ENCODE measurements at regions not wholly inside any gene's neighbourhood (a gene's known extent, or its start where the extent isn't known, plus 50 kb on each side); places are given as distances from the start of the nearest gene placed in this dataset.

DNA sequence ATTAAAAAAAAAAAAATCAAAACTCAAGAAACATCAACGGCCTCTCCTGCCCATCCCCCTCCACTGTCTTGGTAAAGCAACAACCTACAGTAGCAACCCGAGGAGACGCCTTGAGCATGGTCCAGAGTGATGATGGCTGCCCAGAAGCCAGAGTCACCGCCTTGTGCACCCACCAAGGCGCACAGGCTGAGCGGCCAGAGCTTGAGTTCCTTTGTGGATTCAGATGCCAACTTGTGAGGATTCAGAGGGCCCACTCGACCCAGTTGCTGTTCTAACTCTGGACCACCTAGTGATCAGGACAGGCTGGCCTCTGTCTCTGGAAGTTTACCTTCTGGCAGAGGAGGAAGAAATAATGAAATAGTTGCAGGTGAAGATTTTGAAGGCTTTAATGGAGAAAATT lies 105.0 kb downstream of the PDCL3 start:
- Histone ChIP-seq H3K56ac (ENCODE audit: low read length) (no peak overlapping the region), H3K18ac (ENCODE audit: low read length) (no peak overlapping the region), H3K4me2 (ENCODE audit: low read length) (no peak overlapping the region), H2BK5ac (ENCODE audit: low read length) (no peak overlapping the region), H3K79me1 (ENCODE audit: low read length) (no peaks in the 10 kb centered on the region), H3K23ac (ENCODE audit: low read length) (no peak overlapping the region), H2AK5ac (ENCODE audit: low read length) (no peak overlapping the region), H4K8ac (ENCODE audit: low read depth, low read length) (no peak overlapping the region), H4K5ac (ENCODE audit: low read length) (no peak overlapping the region), H3K27ac (ENCODE audit: low read depth, low read length) (no peak overlapping the region), H2BK15ac (replicated peaks; ENCODE audit: low read depth) (no peak overlapping the region), H3K36me3 (ENCODE audit: control insufficient read depth, insufficient read depth, low read length) (no peaks in the 10 kb centered on the region), H2BK120ac (ENCODE audit: low read depth, low read length) (no peak overlapping the region), H3K4ac (ENCODE audit: low read depth, low read length) (no peak overlapping the region), H3K4me3 (ENCODE audit: low read length) (no peak overlapping the region), H3K27me3 (ENCODE audit: insufficient read depth, low read length, poor library complexity) (no peaks in the 10 kb centered on the region), H3K4me1 (ENCODE audit: control insufficient read depth, low read depth, low read length) (no peaks in the 10 kb centered on the region), H3K9ac (ENCODE audit: low read length) (no peak overlapping the region), H3K79me2 (ENCODE audit: control insufficient read depth, insufficient read depth, low read length) (no peaks in the 10 kb centered on the region)
- DNase-seq, result no peak
- no CpG with 5 or more reads among the region's 7 CpGs for WGBS (ENCODE audit: extremely low coverage, insufficient coverage, low lambda C conversion rate)

DNA sequence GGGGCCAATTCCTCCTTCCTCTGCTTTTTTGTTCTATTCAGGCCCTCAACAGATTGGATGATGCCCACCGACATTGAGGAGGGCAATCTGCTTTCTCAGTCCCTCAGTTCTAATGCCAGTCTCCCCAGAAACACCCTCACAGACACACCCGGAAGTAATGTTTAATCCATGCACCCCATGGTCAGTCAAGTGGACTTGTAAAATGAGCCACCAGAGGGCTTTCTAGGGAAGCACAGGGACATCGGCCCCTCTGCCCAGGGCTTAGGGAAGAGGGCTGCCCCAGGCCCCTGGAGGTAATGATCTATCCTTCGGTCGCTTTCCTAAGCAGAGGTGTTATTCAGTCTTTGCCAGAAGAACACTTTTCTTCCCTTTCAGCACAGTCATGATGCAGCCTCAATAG lies 107.4 kb downstream of the PDCL3 start:
- Histone ChIP-seq H3K27me3 (ENCODE audit: insufficient read depth, low read length, poor library complexity) (no peaks in the 10 kb centered on the region), H3K4me3 (ENCODE audit: low read length) (no peak overlapping the region), H3K79me1 (ENCODE audit: low read length) (no peaks in the 10 kb centered on the region), H3K36me3 (ENCODE audit: control insufficient read depth, insufficient read depth, low read length) (no peaks in the 10 kb centered on the region), H4K8ac (ENCODE audit: low read depth, low read length) (no peak overlapping the region), H2BK15ac (replicated peaks; ENCODE audit: low read depth) (no peak overlapping the region), H2BK5ac (ENCODE audit: low read length) (no peak overlapping the region), H3K4me1 (ENCODE audit: control insufficient read depth, low read depth, low read length) (no peaks in the 10 kb centered on the region), H3K79me2 (ENCODE audit: control insufficient read depth, insufficient read depth, low read length) (no peaks in the 10 kb centered on the region), H3K9ac (ENCODE audit: low read length) (no peak overlapping the region), H3K18ac (ENCODE audit: low read length) (no peak overlapping the region), H3K56ac (ENCODE audit: low read length) (no peak overlapping the region), H4K5ac (ENCODE audit: low read length) (no peak overlapping the region), H3K4ac (ENCODE audit: low read depth, low read length) (no peak overlapping the region), H2BK120ac (ENCODE audit: low read depth, low read length) (no peak overlapping the region), H3K27ac (ENCODE audit: low read depth, low read length) (no peak overlapping the region), H2AK5ac (ENCODE audit: low read length) (no peak overlapping the region), H3K23ac (ENCODE audit: low read length) (no peak overlapping the region), H3K4me2 (ENCODE audit: low read length) (no peak overlapping the region)
- WGBS (ENCODE audit: extremely low coverage, insufficient coverage, low lambda C conversion rate), result no CpG with 5 or more reads among the region's 5 CpGs
- DNase-seq, result no peak

DNA sequence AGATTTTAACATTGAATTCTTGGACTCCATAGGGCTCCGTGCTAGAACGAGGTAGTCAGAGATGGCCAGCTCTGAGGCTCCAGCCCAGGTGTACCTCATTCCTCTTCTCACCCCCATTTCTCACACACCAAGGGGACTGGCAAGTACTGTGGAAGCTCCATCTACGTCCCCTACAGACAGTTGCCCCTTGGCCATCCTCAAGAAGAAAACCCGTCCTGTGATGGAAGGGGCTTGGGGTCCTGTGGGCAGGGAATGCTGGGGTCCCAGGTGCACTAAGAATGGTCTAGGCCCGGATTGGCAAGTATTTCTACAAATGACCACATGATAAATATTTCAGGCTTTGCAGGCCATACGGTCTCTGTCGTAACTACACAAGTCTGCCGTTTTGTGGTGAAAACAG lies 110.3 kb downstream of the PDCL3 start:
- Histone ChIP-seq H4K8ac (ENCODE audit: low read depth, low read length) (no peak overlapping the region), H3K79me1 (ENCODE audit: low read length) (no peaks in the 10 kb centered on the region), H3K4me2 (ENCODE audit: low read length) (no peak overlapping the region), H3K79me2 (ENCODE audit: control insufficient read depth, insufficient read depth, low read length) (no peaks in the 10 kb centered on the region), H3K27ac (ENCODE audit: low read depth, low read length) (no peak overlapping the region), H3K18ac (ENCODE audit: low read length) (no peak overlapping the region), H2BK15ac (replicated peaks; ENCODE audit: low read depth) (no peak overlapping the region), H3K27me3 (ENCODE audit: insufficient read depth, low read length, poor library complexity) (no peaks in the 10 kb centered on the region), H3K23ac (ENCODE audit: low read length) (no peak overlapping the region), H3K4ac (ENCODE audit: low read depth, low read length) (no peak overlapping the region), H2AK5ac (ENCODE audit: low read length) (no peak overlapping the region), H3K4me1 (ENCODE audit: control insufficient read depth, low read depth, low read length) (no peaks in the 10 kb centered on the region), H2BK120ac (ENCODE audit: low read depth, low read length) (no peak overlapping the region), H4K5ac (ENCODE audit: low read length) (no peak overlapping the region), H3K36me3 (ENCODE audit: control insufficient read depth, insufficient read depth, low read length) (no peaks in the 10 kb centered on the region), H3K9ac (ENCODE audit: low read length) (no peak overlapping the region), H3K4me3 (ENCODE audit: low read length) (no peak overlapping the region), H3K56ac (ENCODE audit: low read length) (no peak overlapping the region), H2BK5ac (ENCODE audit: low read length) (no peak overlapping the region)
- no peak for DNase-seq
- no CpG with 5 or more reads among the region's 8 CpGs for WGBS (ENCODE audit: extremely low coverage, insufficient coverage, low lambda C conversion rate)

DNA sequence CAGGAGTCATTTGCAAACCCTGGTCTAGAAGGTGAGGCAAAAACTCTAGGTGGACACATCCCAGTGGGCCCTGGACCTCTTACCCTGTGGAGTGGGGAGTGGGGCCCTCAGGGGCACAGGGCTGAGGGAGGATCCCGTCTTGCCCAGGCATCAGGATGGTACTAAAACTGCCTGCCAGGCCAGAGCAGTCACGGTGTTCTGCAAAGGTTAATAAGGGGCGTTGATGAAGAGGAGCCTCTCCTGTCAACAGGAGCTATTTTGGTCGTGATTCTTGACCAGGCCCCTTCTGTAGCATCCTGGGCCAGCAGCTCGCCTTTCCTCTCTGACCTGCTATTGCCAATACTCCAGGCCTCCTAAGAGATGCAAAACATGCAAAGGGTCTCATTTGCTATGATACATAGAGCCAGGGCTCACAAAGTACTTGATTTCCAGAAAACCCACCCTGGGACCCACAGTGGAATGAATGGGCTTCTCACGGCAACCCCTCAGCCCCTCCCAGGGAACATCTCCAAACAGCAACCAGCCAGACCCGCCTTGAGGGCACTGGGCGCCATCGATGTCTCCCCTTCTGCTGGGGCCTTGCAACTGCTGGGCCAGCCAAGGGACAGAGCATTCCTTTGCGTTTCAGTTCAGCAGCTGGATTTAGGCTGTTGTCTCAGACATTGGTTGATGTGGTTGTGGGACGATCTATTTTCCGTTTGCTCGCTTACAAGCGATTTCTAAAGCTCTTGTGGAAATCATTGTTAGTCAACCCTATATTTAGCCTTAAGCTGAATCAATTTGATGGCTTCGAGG lies 111.1 kb downstream of the PDCL3 start:
- H2BK120ac ChIP-seq (ENCODE audit: low read depth, low read length), result no peak overlapping the region
- no peak overlapping the region for H3K4me3 ChIP-seq (ENCODE audit: low read length)
- H3K79me2 ChIP-seq (ENCODE audit: control insufficient read depth, insufficient read depth, low read length), result no peaks in the 10 kb centered on the region
- no CpG with 5 or more reads among the region's 15 CpGs for WGBS (ENCODE audit: extremely low coverage, insufficient coverage, low lambda C conversion rate)
- H3K23ac ChIP-seq (ENCODE audit: low read length), result no peak overlapping the region
- H2AK5ac ChIP-seq (ENCODE audit: low read length), result no peak overlapping the region
- H2BK5ac ChIP-seq (ENCODE audit: low read length), result no peak overlapping the region
- H3K36me3 ChIP-seq (ENCODE audit: control insufficient read depth, insufficient read depth, low read length), result no peaks in the 10 kb centered on the region
- no peak overlapping the region for H3K4ac ChIP-seq (ENCODE audit: low read depth, low read length)
- no peak overlapping the region for H3K56ac ChIP-seq (ENCODE audit: low read length)
- no peak for DNase-seq
- H4K5ac ChIP-seq (ENCODE audit: low read length), result no peak overlapping the region
- no peaks in the 10 kb centered on the region for H3K79me1 ChIP-seq (ENCODE audit: low read length)
- H3K18ac ChIP-seq (ENCODE audit: low read length), result no peak overlapping the region
- H3K27me3 ChIP-seq (ENCODE audit: insufficient read depth, low read length, poor library complexity), result no peaks in the 10 kb centered on the region
- H4K8ac ChIP-seq (ENCODE audit: low read depth, low read length), result no peak overlapping the region
- H3K27ac ChIP-seq (ENCODE audit: low read depth, low read length), result no peak overlapping the region
- no peak overlapping the region for H2BK15ac ChIP-seq (replicated peaks; ENCODE audit: low read depth)
- H3K4me1 ChIP-seq (ENCODE audit: control insufficient read depth, low read depth, low read length), result no peaks in the 10 kb centered on the region
- H3K4me2 ChIP-seq (ENCODE audit: low read length), result no peak overlapping the region
- no peak overlapping the region for H3K9ac ChIP-seq (ENCODE audit: low read length)

DNA sequence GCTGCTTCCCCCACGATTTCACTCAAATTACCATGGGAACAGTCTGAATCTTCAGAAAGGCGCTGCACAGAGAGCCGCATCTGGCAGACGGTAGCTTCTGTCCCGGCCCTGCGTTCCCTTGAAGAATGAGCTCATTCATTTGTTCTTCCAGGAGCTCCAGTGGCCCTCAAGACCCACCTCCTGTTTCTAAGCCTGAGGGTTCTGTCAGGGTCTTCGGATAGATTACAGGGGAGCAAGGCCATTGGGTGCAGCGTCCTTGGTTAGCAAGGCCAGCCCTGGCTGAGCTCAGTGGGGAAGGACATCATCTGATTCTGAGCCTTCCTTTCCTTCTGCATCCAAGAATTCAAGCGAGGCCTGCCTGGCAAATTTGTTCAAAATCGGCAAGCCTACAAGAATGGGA lies 111.9 kb downstream of the PDCL3 start:
- Histone ChIP-seq H3K18ac (ENCODE audit: low read length) (no peak overlapping the region), H3K4me3 (ENCODE audit: low read length) (no peak overlapping the region), H3K79me1 (ENCODE audit: low read length) (no peaks in the 10 kb centered on the region), H3K79me2 (ENCODE audit: control insufficient read depth, insufficient read depth, low read length) (no peaks in the 10 kb centered on the region), H2BK5ac (ENCODE audit: low read length) (no peak overlapping the region), H3K4me1 (ENCODE audit: control insufficient read depth, low read depth, low read length) (no peaks in the 10 kb centered on the region), H4K8ac (ENCODE audit: low read depth, low read length) (no peak overlapping the region), H3K4me2 (ENCODE audit: low read length) (no peak overlapping the region), H3K36me3 (ENCODE audit: control insufficient read depth, insufficient read depth, low read length) (no peaks in the 10 kb centered on the region), H4K5ac (ENCODE audit: low read length) (no peak overlapping the region), H3K4ac (ENCODE audit: low read depth, low read length) (no peak overlapping the region), H3K23ac (ENCODE audit: low read length) (no peak overlapping the region), H2BK120ac (ENCODE audit: low read depth, low read length) (no peak overlapping the region), H3K27ac (ENCODE audit: low read depth, low read length) (no peak overlapping the region), H2BK15ac (replicated peaks; ENCODE audit: low read depth) (no peak overlapping the region), H2AK5ac (ENCODE audit: low read length) (no peak overlapping the region), H3K56ac (ENCODE audit: low read length) (no peak overlapping the region), H3K9ac (ENCODE audit: low read length) (no peak overlapping the region), H3K27me3 (ENCODE audit: insufficient read depth, low read length, poor library complexity) (no peaks in the 10 kb centered on the region)
- no CpG with 5 or more reads among the region's 10 CpGs for WGBS (ENCODE audit: extremely low coverage, insufficient coverage, low lambda C conversion rate)
- DNase-seq, result no peak

DNA sequence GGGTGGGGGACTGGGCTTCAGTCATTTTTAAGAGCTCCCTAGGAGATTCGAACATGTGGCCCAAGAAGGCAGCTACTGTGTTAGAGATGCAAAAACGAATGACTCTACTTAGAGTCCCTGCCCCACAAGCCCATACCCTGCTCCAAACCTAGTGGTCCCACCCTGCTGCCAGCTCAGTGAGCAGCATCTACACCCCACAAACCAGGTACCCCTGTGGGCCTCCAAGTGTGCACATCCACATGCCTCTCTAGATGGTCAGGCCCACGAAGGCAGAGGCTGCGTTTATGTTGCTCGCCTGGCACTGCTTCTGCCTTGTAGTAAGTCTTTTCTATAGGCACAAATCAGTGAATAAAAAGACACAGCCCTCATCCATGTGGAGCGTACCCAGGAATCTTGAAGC lies 112.6 kb downstream of the PDCL3 start:
- Histone ChIP-seq H3K79me1 (ENCODE audit: low read length) (no peaks in the 10 kb centered on the region), H3K27me3 (ENCODE audit: insufficient read depth, low read length, poor library complexity) (no peaks in the 10 kb centered on the region), H3K79me2 (ENCODE audit: control insufficient read depth, insufficient read depth, low read length) (no peaks in the 10 kb centered on the region), H3K56ac (ENCODE audit: low read length) (no peak overlapping the region), H4K5ac (ENCODE audit: low read length) (no peak overlapping the region), H3K4ac (ENCODE audit: low read depth, low read length) (no peak overlapping the region), H2AK5ac (ENCODE audit: low read length) (no peak overlapping the region), H3K18ac (ENCODE audit: low read length) (no peak overlapping the region), H2BK15ac (replicated peaks; ENCODE audit: low read depth) (no peak overlapping the region), H3K23ac (ENCODE audit: low read length) (no peak overlapping the region), H3K27ac (ENCODE audit: low read depth, low read length) (no peak overlapping the region), H3K9ac (ENCODE audit: low read length) (no peak overlapping the region), H2BK5ac (ENCODE audit: low read length) (no peak overlapping the region), H4K8ac (ENCODE audit: low read depth, low read length) (no peak overlapping the region), H3K4me1 (ENCODE audit: control insufficient read depth, low read depth, low read length) (no peaks in the 10 kb centered on the region), H3K36me3 (ENCODE audit: control insufficient read depth, insufficient read depth, low read length) (no peaks in the 10 kb centered on the region), H3K4me2 (ENCODE audit: low read length) (no peak overlapping the region), H2BK120ac (ENCODE audit: low read depth, low read length) (no peak overlapping the region), H3K4me3 (ENCODE audit: low read length) (no peak overlapping the region)
- DNase-seq, result no peak
- WGBS (ENCODE audit: extremely low coverage, insufficient coverage, low lambda C conversion rate), result no CpG with 5 or more reads among the region's 6 CpGs

All from mesendoderm (in vitro differentiated cells).